NCI-H524 treated with DMSO at 0.1 percent for 48 hours (cell line): ENCODE measurements at regions not wholly inside any gene's neighbourhood (a gene's known extent, or its start where the extent isn't known, plus 50 kb on each side); places are given as distances from the start of the nearest gene placed in this dataset.
A peak's percentile ranks its signal among the peaks of the same experiment; 100 is the strongest.

Experiments
- DNase-seq: peaks from one replicate; lab custom pipeline; 2025; lab: John Stamatoyannopoulos, UW

GRCh38 chr18:21996351-21996826, 173.0 kb upstream of the GATA6 start:
- DNase-seq, result no peak

GRCh38 chr18:21997207-21998143, 171.9 kb upstream of the GATA6 start:
- DNase-seq, result peak; percentile 15

DNA sequence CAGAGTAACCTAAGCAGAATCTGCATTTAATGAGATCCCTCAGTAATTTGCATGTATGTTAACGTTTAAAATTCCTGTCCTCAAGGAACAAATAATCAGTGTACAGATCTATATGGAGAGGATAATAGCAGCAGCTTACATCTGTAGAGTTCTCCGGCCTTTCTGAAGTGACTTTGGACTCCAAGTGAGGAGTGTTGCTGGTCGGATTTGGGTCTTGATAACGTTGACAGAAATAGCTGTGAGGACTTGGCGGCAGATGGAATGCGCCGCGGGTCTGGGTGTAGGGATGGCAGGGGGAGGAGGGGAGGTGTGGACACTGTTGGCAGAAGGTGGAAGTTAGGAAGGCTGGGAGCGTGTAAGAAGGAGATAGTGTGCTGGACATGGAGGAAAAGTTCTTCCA, 170.9 kb upstream of the GATA6 start:
- DNase-seq, result no peak

GRCh38 chr18:22001912-22002487, 167.4 kb upstream of the GATA6 start:
- DNase-seq, result no peak

GRCh38 chr18:22005191-22005841, 164.1 kb upstream of the GATA6 start:
- DNase-seq, result no peak

- DNase-seq, result no peak
These were observed 162.9 kb upstream of the GATA6 start for GRCh38 chr18:22006458-22006857.

DNA sequence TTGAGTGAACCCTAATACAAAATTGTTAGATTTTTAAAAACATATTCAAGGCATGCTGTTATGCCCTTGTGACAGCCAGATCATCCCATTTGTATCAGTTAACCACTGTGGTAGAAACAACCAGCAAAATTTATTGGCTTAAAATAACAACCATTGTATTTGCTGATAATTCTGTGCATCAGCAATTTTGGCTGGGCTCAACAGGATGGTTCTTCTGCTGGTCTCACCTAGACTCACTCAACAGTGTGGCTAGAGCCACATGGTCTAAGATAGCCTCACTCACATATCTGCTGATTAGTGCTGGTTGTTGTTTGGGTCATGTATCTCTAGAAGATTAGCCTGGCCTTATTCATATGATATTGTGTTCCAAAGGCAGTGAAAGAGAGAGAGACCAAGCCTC, 160.1 kb upstream of the GATA6 start:
- no peak for DNase-seq

DNA sequence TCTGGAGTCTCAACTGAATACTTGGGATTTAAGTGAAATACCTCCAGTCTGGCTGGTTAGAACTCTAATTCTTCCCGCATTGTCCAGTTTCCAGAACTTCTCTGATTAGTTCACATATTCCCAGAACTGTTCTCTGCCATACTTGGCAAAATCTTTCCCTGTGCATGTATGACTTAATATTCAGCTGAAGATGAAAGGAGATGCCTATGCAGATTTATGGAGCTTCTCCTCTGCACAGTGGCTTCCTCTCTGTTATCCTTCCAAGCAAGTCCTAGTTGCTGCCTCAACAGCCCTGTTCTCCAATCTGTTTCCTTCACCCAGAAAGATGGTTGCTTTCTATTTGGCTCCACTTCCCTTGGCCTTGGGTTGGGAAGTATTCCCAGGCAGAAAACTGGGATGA, 155.4 kb upstream of the GATA6 start:
- DNase-seq, result no peak

GRCh38 chr18:22015156-22015555, 154.2 kb upstream of the GATA6 start:
- no peak for DNase-seq

DNA sequence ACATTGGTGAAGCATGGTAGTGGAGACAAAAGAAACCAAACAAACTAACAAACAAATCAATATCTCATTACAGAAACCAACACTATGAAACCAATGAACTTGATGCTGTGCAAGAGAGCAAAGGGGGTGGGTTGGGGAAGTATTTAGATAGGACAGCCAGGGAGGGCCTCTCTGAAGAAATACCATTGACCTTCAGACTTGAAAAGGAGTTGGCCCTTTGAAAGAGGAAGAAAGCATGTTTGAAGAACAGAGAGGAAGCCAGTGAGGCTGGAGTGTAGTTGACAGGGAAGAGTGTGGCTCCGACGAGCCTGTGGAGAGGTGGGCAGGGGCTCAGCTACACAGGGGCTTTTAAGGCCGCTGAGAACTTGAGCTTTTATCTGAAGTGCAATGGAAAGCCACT, 151.0 kb upstream of the GATA6 start:
- no peak for DNase-seq

DNA sequence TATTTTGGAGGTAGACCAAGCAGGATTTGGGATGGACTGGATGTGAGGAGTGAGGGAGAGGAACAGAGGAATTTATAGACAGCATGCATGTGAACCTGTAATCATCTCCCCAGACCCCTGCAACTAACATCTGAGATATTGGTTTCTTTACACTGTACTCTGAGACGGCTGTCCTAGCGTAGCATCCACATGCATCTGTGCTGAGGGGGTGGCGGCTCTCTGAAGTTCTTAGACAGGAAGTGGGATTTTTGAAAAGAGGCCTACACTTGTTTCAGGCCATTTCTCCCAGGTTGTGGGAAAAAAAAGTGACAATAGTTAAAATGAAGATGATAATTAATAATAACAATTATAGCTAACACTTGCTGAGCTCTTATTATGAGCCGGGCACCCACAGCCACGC, 150.2 kb upstream of the GATA6 start:
- no peak for DNase-seq

- no peak for DNase-seq
These were observed 149.1 kb upstream of the GATA6 start for GRCh38 chr18:22020127-22020866.

- no peak for DNase-seq
These were observed 148.5 kb upstream of the GATA6 start for GRCh38 chr18:22020867-22021370.

GRCh38 chr18:22021701-22022100, 147.7 kb upstream of the GATA6 start:
- DNase-seq, result no peak

DNA sequence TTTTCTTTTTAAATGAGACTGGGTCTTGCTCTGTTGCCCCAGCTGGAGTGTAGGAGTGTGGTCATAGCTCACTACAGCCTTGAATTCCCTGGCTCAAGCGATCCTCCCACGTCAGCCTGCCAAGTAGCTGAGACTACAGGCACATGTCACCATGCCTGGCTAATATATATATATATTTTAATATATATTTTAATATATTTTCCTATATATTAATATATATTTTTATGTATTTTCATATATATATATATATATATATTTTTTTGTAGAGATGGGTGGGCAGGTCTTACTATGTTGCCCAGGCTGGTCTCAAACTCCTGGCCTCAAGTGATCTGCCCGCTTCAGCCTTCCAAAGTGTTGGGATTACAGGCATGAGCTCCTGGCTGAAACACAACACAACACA, 144.5 kb upstream of the GATA6 start:
- no peak for DNase-seq

DNA sequence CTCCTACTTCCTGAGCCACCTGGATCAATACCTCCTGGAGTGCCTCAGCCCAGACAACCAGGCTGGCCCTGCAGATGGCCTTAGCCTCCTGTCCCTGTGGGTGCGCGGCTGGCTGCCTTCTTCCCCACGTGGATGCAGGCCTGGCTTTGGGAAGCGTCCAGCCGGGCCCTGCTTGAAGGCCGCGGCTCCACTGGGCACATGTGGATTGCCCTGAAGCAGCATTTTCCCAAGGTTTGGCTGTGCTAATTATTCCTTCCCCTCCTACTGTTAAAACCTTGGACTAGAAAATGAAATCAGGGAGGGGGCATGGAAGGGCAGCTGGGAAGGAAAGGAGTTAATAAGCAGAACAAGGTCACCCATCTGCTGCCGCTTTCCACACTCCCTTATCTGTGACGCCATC, 143.0 kb upstream of the GATA6 start:
- DNase-seq, result peak; percentile 43

DNA sequence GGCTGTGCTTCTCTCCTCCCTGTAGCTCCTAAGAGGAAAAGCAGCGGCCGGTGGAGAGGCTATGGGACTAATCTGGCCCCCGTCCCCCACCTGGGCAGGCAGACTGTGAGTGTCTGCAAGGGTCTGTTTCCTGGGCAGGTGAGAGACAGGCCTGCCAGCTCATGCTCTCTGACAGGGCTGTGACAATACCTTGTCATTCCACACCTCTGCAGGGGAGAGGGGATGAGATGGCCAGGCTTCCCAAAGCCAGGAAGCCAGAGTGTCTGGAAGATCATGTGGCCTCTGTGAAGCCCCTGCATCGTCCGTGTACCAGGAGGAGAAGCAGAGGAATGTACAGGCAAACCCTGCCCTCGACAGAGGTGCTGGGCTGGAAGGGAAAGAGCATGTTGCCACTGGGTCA, 142.5 kb upstream of the GATA6 start:
- DNase-seq, result no peak

DNA sequence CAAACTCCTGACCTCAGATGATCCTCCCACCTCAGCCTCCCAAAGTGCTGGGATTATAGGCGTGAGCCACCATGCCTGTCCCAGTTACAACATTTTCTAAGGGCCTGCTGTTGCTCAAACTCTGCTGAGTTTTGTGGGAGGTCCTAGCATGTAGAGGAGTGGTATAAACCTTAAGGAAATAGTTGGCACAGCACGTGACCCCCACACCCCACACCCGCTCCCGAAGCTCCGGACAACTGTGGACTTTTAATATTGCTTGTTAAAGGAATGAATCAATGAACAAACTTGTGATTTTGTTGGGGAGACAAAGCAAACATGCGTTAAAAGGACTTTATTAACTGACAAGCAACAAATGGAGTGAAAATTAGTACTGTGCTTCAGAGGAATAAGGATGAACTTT, 137.8 kb upstream of the GATA6 start:
- no peak for DNase-seq

DNA sequence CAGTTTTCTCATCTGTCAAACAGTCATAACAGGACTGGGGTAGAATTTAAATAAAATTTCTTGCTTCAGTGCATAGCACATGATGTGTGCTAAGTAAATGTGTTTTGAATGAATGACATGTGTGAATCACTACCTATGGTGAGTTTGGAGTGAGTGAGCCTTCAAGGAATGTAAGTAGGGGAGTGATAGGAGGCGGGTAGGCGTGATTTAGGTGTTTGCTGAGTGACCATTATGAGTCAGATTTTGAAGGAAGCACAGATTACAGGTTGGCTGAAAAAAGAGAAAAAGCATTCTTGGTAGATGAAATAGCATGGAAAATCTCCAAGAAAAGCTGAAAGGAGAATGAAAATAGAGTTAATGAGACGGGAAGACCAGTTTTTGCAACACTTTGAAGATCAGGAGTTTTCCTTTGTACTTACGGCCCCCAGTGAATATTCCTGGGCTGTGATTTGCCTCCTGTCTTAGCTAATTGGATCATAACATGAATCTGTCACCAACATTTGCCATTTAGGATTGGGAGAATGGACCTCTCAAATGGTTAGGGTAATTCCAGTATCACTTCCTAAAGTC, 136.9 kb upstream of the GATA6 start:
- DNase-seq, result no peak

- DNase-seq, result no peak
These were observed 136.3 kb upstream of the GATA6 start for GRCh38 chr18:22033085-22033484.

DNA sequence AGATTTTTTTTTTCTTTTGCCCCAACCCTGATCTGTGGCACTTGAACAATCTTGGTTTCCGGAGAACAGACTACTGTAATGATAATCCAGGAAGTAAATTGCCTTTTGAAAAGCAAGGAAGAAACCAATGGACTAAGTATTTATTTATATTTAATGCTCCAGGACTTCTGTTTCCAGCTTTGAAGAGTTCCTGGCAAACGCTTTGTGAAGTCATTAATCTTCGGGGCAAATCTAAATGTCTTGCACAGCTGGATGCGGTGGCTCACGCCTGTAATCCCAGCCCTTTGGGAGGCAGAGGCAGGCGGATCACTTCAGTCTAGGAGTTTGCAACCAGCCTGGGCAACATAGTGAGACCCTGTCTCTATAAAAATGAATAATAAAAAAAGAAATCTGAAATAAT, 135.1 kb upstream of the GATA6 start:
- DNase-seq, result no peak

DNA sequence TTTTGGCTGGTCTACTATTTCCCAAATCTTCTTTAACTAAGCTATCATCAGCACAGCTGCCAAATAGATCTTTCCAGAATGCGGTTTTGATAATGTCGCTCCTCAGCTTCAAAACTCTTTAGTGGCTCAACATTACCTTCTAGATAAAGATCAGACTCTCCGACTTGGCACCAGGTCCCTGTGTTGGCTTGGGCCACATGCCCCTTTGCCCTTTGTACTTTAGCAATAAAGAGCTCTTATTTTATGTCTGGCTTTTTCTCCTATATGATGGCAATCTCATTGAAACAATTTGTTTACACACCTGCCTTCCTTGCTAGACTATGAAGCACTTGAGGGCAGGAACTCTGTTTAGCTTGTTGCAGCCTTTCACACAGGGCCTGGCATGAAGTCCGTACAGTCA, 128.9 kb upstream of the GATA6 start:
- DNase-seq, result no peak
